Vagina (tissue), 2 donors: ENCODE measurements at regions not wholly inside any gene's neighbourhood (a gene's known extent, or its start where the extent isn't known, plus 50 kb on each side); places are given as distances from the start of the nearest gene placed in this dataset.

Experiments
- CTCF ChIP-seq, 3 experiments: fragments of 450-650 bp in 2 of 3; fragments of 200-600 bp in 1 of 3; sonication (generic) in 1 of 3; IDR thresholded peaks; one replicate each; pipeline ENCODE4 v1.5.1; 2017 to 2019; ENCODE audit warnings: antibody characterized with exemption in 3 of 3, mild to moderate bottlenecking in 2 of 3, moderate library complexity in 2 of 3
- POLR2A ChIP-seq, 2 donors: fragments of 450-650 bp; IDR thresholded peaks; one replicate each; pipeline ENCODE4 v1.6.1; 2017; ENCODE audit warnings: antibody characterized with exemption in 2 of 2, mild to moderate bottlenecking in 2 of 2, moderate library complexity in 2 of 2
- POLR2AphosphoS5 ChIP-seq, 2 donors: sonication (generic); formaldehyde crosslinking; IDR thresholded peaks; one replicate each; pipeline ENCODE4 v1.9.0; 2017; ENCODE audit warnings: antibody characterized with exemption in 2 of 2, mild to moderate bottlenecking in 2 of 2, low read depth in 1 of 2; ENCODE audit not compliant: insufficient read depth in 1 of 2

GRCh38 chr10:85157206-85157605 is 828.8 kb downstream of the CCSER2 start:
- no peak for TF ChIP-seq CTCF (IDR thresholded peaks at IDR 0.05)
- no peak for TF ChIP-seq POLR2A (IDR thresholded peaks at IDR 0.05)
- no peak for TF ChIP-seq POLR2AphosphoS5 (IDR thresholded peaks at IDR 0.05; ENCODE audit: insufficient read depth in 1 of 2, low read depth in 1 of 2)
